ENCODE measurements at regions not wholly inside any gene's neighbourhood (a gene's known extent, or its start where the extent isn't known, plus 50 kb on each side); places are given as distances from the start of the nearest gene placed in this dataset.

DNA sequence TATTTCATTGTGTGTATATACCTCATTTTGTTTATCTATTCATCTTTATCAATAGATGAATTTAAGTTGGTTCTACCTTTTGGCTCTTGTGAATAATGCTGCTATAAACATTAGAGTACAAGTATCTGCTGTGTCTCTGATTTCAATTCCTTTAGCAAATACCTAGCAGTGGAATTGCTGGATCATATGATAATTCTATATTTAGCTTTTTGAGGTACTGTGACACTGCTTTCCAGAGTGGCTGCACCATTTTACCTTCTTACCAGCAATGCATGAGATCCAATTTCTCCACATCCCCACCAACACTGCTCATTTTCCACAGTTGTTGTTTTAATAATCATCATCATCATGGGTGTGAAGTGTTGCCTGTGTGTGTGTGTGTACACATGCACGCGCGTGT, 182.3 kb downstream of the MBOAT1 start:
- TF ChIP-seq, protein P1, sequence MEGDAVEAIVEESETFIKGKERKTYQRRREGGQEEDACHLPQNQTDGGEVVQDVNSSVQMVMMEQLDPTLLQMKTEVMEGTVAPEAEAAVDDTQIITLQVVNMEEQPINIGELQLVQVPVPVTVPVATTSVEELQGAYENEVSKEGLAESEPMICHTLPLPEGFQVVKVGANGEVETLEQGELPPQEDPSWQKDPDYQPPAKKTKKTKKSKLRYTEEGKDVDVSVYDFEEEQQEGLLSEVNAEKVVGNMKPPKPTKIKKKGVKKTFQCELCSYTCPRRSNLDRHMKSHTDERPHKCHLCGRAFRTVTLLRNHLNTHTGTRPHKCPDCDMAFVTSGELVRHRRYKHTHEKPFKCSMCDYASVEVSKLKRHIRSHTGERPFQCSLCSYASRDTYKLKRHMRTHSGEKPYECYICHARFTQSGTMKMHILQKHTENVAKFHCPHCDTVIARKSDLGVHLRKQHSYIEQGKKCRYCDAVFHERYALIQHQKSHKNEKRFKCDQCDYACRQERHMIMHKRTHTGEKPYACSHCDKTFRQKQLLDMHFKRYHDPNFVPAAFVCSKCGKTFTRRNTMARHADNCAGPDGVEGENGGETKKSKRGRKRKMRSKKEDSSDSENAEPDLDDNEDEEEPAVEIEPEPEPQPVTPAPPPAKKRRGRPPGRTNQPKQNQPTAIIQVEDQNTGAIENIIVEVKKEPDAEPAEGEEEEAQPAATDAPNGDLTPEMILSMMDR (IDR thresholded peaks at IDR 0.05): no peak
- no peak for TF ChIP-seq POLR2A (IDR thresholded peaks at IDR 0.05)
